H9 (cell line): ENCODE measurements at regions not wholly inside any gene's neighbourhood (a gene's known extent, or its start where the extent isn't known, plus 50 kb on each side); places are given as distances from the start of the nearest gene placed in this dataset.

Experiments
- DNase-seq: peaks from one replicate; pipeline ENCODE4 v3.0.0-alpha.2; 2017
- H2AFZ ChIP-seq: one replicate; pipeline ENCODE4 v1.6.1; 2013; ENCODE audit warnings: mild to moderate bottlenecking, low read length, control low read depth, moderate library complexity
- H2AK5ac ChIP-seq: 2 replicates; pipeline ENCODE4 v1.6.1; 2013; ENCODE audit warnings: low read length, control low read depth, mixed read lengths; ENCODE audit not compliant: insufficient read length
- H2BK120ac ChIP-seq: one replicate; pipeline ENCODE4 v1.6.1; 2013; ENCODE audit warnings: low read depth, mild to moderate bottlenecking, low read length, control low read depth, inconsistent platforms; ENCODE audit not compliant: poor library complexity, severe bottlenecking
- H2BK12ac ChIP-seq: 2 replicates; pipeline ENCODE4 v1.6.1; 2013; ENCODE audit warnings: low read length, control low read depth, mixed read lengths, low read depth; ENCODE audit not compliant: insufficient read length
- H2BK15ac ChIP-seq: 2 replicates; pipeline ENCODE4 v1.6.1; 2013; ENCODE audit warnings: low read depth, low read length, control low read depth
- H2BK20ac ChIP-seq: one replicate; pipeline ENCODE4 v1.6.1; 2013; ENCODE audit warnings: low read depth, mild to moderate bottlenecking, low read length, control low read depth, inconsistent platforms; ENCODE audit not compliant: poor library complexity, severe bottlenecking
- H2BK5ac ChIP-seq: 2 replicates; pipeline ENCODE4 v1.6.1; 2013; ENCODE audit warnings: low read length, control low read depth, mixed read lengths; ENCODE audit not compliant: insufficient read length
- H3K14ac ChIP-seq: 2 replicates; pipeline ENCODE4 v1.6.1; 2013; ENCODE audit warnings: low read length, control low read depth; ENCODE audit not compliant: insufficient read depth
- H3K18ac ChIP-seq: 2 replicates; pipeline ENCODE4 v1.6.1; 2013; ENCODE audit warnings: low read depth, mild to moderate bottlenecking, mixed read lengths, low read length, control low read depth; ENCODE audit not compliant: insufficient read length
- H3K23ac ChIP-seq: 2 replicates; pipeline ENCODE4 v1.6.1; 2013; ENCODE audit warnings: low read length, control low read depth, mixed read lengths, low read depth; ENCODE audit not compliant: insufficient read length
- H3K23me2 ChIP-seq: 2 replicates; pipeline ENCODE4 v1.6.1; 2013; ENCODE audit warnings: low read depth, mild to moderate bottlenecking, mixed read lengths, low read length, control low read depth; ENCODE audit not compliant: insufficient read length, poor library complexity, severe bottlenecking
- H3K27ac ChIP-seq: 2 replicates; pipeline ENCODE4 v1.5.1; 2013; ENCODE audit warnings: low read length, control low read depth, mixed read lengths, low read depth; ENCODE audit not compliant: insufficient read length
- H3K27me3 ChIP-seq: 2 replicates; pipeline ENCODE4 v1.6.1; 2013; ENCODE audit warnings: low read length, control low read depth, inconsistent platforms; ENCODE audit not compliant: insufficient read depth
- H3K4ac ChIP-seq: 2 replicates; pipeline ENCODE4 v1.6.1; 2013; ENCODE audit warnings: low read depth, mild to moderate bottlenecking, control low read depth, inconsistent platforms, low read length, moderate library complexity
- H3K4me1 ChIP-seq: 2 replicates; pipeline ENCODE4 v1.6.1; 2013; ENCODE audit warnings: low read length, control low read depth, inconsistent platforms; ENCODE audit not compliant: insufficient read depth
- H3K4me2 ChIP-seq: 2 replicates; pipeline ENCODE4 v1.6.1; 2013; ENCODE audit warnings: low read length, control low read depth, mixed read lengths; ENCODE audit not compliant: insufficient read length, insufficient read depth
- H3K56ac ChIP-seq: 2 replicates; pipeline ENCODE4 v1.6.1; 2013; ENCODE audit warnings: low read depth, mild to moderate bottlenecking, mixed read lengths, low read length, control low read depth; ENCODE audit not compliant: insufficient read length
- H3K79me1 ChIP-seq: 2 replicates; pipeline ENCODE4 v1.6.1; 2013; ENCODE audit warnings: low read depth, mild to moderate bottlenecking, moderate library complexity, low read length, control low read depth, inconsistent platforms; ENCODE audit not compliant: insufficient read depth, poor library complexity, severe bottlenecking
- H3K79me2 ChIP-seq: 2 replicates; pipeline ENCODE4 v1.6.1; 2013; ENCODE audit warnings: low read length, control low read depth, inconsistent platforms; ENCODE audit not compliant: insufficient read depth
- H3K9ac ChIP-seq: 2 replicates; pipeline ENCODE4 v1.6.1; 2013; ENCODE audit warnings: low read length, control low read depth, mixed read lengths; ENCODE audit not compliant: insufficient read length; ENCODE audit errors: extremely low read depth
- H3K9me3 ChIP-seq: one replicate; pipeline ENCODE4 v1.6.1; 2013; ENCODE audit warnings: low read depth, low read length, inconsistent platforms; ENCODE audit not compliant: control insufficient read depth
- H3T11ph ChIP-seq: one replicate; pipeline ENCODE4 v1.6.1; 2013; ENCODE audit warnings: mild to moderate bottlenecking, low read length, control low read depth, inconsistent platforms
- H4K20me1 ChIP-seq: one replicate; pipeline ENCODE4 v1.6.1; 2013; ENCODE audit not compliant: control insufficient read depth, insufficient read length, insufficient read depth
- H4K5ac ChIP-seq: 2 replicates; pipeline ENCODE4 v1.6.1; 2013; ENCODE audit warnings: low read depth, mild to moderate bottlenecking, mixed read lengths, low read length, control low read depth; ENCODE audit not compliant: insufficient read length
- H4K8ac ChIP-seq: replicated peaks from 2 replicates; pipeline ENCODE4 v1.6.1; 2013; ENCODE audit warnings: low read length, control low read depth, mixed read lengths, low read depth; ENCODE audit not compliant: insufficient read length
- H4K91ac ChIP-seq: 2 replicates; pipeline ENCODE4 v1.6.1; 2013; ENCODE audit warnings: low read depth, mild to moderate bottlenecking, moderate library complexity, mixed read lengths, low read length, control low read depth; ENCODE audit not compliant: insufficient read length
- H3K27ac Mint-ChIP-seq, 3 experiments: 2 replicates in 2 of 3; 3 replicates in 1 of 3; pipeline ENCODE4 v1.8.0; 2020 to 2021; ENCODE audit warnings: mixed read lengths in 3 of 3, mild to moderate bottlenecking in 1 of 3, moderate library complexity in 1 of 3
- H3K27me3 Mint-ChIP-seq: 2 replicates; pipeline ENCODE4 v1.8.0; 2021; ENCODE audit warnings: low read depth, mild to moderate bottlenecking, moderate library complexity, mixed read lengths
- H3K36me3 Mint-ChIP-seq, 3 experiments: 2 replicates in 2 of 3; 3 replicates in 1 of 3; pipeline ENCODE4 v1.8.0; 2020 to 2021; ENCODE audit warnings: low read depth in 3 of 3, mixed read lengths in 3 of 3; ENCODE audit not compliant: insufficient read depth in 1 of 3
- H3K4me1 Mint-ChIP-seq, 2 experiments: 2 replicates each; pipeline ENCODE4 v1.8.0; 2020; ENCODE audit warnings: mixed read lengths in 2 of 2
- H3K4me3 Mint-ChIP-seq, 2 experiments: 2 replicates in 1 of 2; 3 replicates in 1 of 2; pipeline ENCODE4 v1.8.0; 2020 to 2021; ENCODE audit warnings: mild to moderate bottlenecking in 2 of 2, mixed read lengths in 2 of 2, moderate library complexity in 1 of 2
- H3K9me3 Mint-ChIP-seq, 2 experiments: 2 replicates in 1 of 2; 3 replicates in 1 of 2; pipeline ENCODE4 v1.8.0; 2020; ENCODE audit warnings: mild to moderate bottlenecking in 2 of 2, mixed read lengths in 2 of 2, moderate library complexity in 1 of 2
- WGBS: extraction: QIAGEN DNeasy Blood & Tissue Kit; methylation state at CpG from one replicate; pipeline ENCODE4 v1.1.7; 2013; ENCODE audit warnings: missing lambda C conversion rate, low lambda C conversion rate, mixed read lengths; ENCODE audit not compliant: insufficient read length; ENCODE audit errors: extremely low coverage; 5-methylcytosine and 5-hydroxymethylcytosine counted together
- TF ChIP-seq, protein P1 (sequence below): fragments of 200-600 bp; sonication (generic); conservative IDR thresholded peaks from 3 replicates; pipeline ENCODE4 v1.8.0; 2021; ENCODE audit warnings: antibody characterized with exemption, mild to moderate bottlenecking

DNA sequence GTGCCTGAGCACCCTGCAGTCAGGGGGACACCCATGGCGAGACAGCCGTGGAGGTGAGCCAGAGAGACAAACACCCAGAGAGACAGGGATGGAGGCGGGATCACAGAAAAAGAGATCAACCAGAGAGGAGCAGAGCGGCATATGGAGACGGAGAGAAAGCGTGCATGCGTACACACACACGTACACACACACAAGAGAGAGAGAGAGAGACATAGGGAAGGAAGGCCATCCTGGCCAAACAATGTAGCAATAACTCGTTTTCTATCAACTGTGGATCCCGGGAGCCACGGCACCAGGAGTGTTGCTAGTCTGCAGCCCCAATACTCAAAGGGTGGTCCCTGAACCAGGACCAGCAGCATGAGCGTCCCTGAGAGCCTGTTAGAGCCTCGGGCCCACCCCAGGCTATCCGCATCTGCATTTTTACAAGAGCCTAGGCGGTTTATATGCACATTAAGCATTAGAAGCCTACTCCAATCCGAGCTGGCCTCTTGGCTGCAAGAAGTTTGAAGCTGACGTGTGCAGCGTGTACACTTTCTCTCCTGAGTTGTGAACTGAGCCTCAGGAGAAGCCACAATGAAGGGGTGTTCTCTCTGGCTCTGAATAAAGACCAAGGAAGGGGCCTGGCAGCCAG lies 50.1 kb upstream of the MYCN start:
- Mint-ChIP-seq H3K36me3 (no peaks in the 10 kb centered on the region), H3K9me3 (no peaks in the 10 kb centered on the region), H3K27ac (peak overlapping the region in 2 of 3 experiments; percentile 0 to 80; a peak in 1 of 7 replicates), H3K27me3 (peaks cover 2% of the 10 kb centered on the region; the same call in 1 of the 2 replicates), H3K4me3 (no peak overlapping the region), H3K4me1 (peaks cover 41 to 54% of the 10 kb centered on the region in 2 experiments)
- H3K18ac ChIP-seq, result no peak overlapping the region
- no peak overlapping the region for H3K56ac ChIP-seq
- no peak overlapping the region for H3T11ph ChIP-seq
- H2BK15ac ChIP-seq, result no peak overlapping the region
- no peaks in the 10 kb centered on the region for H3K27me3 ChIP-seq
- no peaks in the 10 kb centered on the region for H3K23me2 ChIP-seq
- H3K23ac ChIP-seq, result no peak overlapping the region
- peaks cover 11% of the 10 kb centered on the region; the same call in 1 of the 2 replicates for H3K4me1 ChIP-seq
- H2BK5ac ChIP-seq, result no peak overlapping the region
- WGBS, result no CpG with 5 or more reads among the region's 18 CpGs
- no peaks in the 10 kb centered on the region for H3K79me1 ChIP-seq
- H4K8ac ChIP-seq, result no peak overlapping the region
- no peak overlapping the region for H2AFZ ChIP-seq
- no peak overlapping the region for H3K4ac ChIP-seq
- no peak overlapping the region for H2BK120ac ChIP-seq
- H3K27ac ChIP-seq, result no peak overlapping the region
- H4K91ac ChIP-seq, result no peak overlapping the region
- H2BK12ac ChIP-seq, result no peak overlapping the region
- no peak overlapping the region for H3K9ac ChIP-seq
- H3K9me3 ChIP-seq, result no peaks in the 10 kb centered on the region
- H2BK20ac ChIP-seq, result no peak overlapping the region
- no peak for DNase-seq
- TF ChIP-seq, protein P1, sequence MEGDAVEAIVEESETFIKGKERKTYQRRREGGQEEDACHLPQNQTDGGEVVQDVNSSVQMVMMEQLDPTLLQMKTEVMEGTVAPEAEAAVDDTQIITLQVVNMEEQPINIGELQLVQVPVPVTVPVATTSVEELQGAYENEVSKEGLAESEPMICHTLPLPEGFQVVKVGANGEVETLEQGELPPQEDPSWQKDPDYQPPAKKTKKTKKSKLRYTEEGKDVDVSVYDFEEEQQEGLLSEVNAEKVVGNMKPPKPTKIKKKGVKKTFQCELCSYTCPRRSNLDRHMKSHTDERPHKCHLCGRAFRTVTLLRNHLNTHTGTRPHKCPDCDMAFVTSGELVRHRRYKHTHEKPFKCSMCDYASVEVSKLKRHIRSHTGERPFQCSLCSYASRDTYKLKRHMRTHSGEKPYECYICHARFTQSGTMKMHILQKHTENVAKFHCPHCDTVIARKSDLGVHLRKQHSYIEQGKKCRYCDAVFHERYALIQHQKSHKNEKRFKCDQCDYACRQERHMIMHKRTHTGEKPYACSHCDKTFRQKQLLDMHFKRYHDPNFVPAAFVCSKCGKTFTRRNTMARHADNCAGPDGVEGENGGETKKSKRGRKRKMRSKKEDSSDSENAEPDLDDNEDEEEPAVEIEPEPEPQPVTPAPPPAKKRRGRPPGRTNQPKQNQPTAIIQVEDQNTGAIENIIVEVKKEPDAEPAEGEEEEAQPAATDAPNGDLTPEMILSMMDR, result no peak
- H3K4me2 ChIP-seq, result no peak overlapping the region
- H3K14ac ChIP-seq, result no peak overlapping the region
- no peaks in the 10 kb centered on the region for H3K79me2 ChIP-seq
- no peak overlapping the region for H2AK5ac ChIP-seq
- no peaks in the 10 kb centered on the region for H4K20me1 ChIP-seq
- no peak overlapping the region for H4K5ac ChIP-seq
